H1 (cell line): ENCODE measurements at regions not wholly inside any gene's neighbourhood (a gene's known extent, or its start where the extent isn't known, plus 50 kb on each side); places are given as distances from the start of the nearest gene placed in this dataset.

ENCODE experiments used
- CTCF ChIA-PET: fragments of 300-600 bp; sonication (Branson Sonifier 250); formaldehyde crosslinking; loops from one replicate; lab custom pipeline; 2021; ENCODE audit not compliant: partially characterized antibody; lab: Charles Lee
- POLR2A ChIA-PET: fragments of 300-600 bp; sonication (Branson Sonifier 250); formaldehyde crosslinking; loops from one replicate; lab custom pipeline; 2021; ENCODE audit warnings: inconsistent platforms; ENCODE audit not compliant: partially characterized antibody; lab: Charles Lee
- DNase-seq, 2 experiments: peaks; one replicate each; pipeline versions ENCODE4 v3.0.0 to v3.0.0-alpha.2; 2010 to 2022; ENCODE audit warnings: low spot score in 2 of 2, low read depth in 1 of 2, mixed read lengths in 1 of 2
- FAIRE-seq: peaks from 2 replicates; lab custom pipeline; 2011; peaks lifted over from hg19 to GRCh38; lab: Jason Lieb, UNC
- H2AFZ ChIP-seq: 2 replicates; pipeline ENCODE4 v1.8.1; 2012; ENCODE audit warnings: low read length, inconsistent platforms
- H2AK5ac ChIP-seq: 2 replicates; pipeline ENCODE4 v1.6.1; 2013; ENCODE audit warnings: low read depth, low read length
- H2BK120ac ChIP-seq: replicated peaks from 2 replicates; pipeline ENCODE3; 2013; ENCODE audit warnings: low read depth, low read length, inconsistent platforms
- H2BK12ac ChIP-seq: 2 replicates; pipeline ENCODE4 v1.6.1; 2013; ENCODE audit warnings: low read depth, low read length
- H2BK15ac ChIP-seq: 2 replicates; pipeline ENCODE4 v1.6.1; 2013; ENCODE audit warnings: low read length
- H2BK20ac ChIP-seq: 2 replicates; pipeline ENCODE4 v1.6.1; 2013; ENCODE audit warnings: low read length
- H2BK5ac ChIP-seq: 2 replicates; pipeline ENCODE4 v1.6.1; 2013; ENCODE audit warnings: low read depth, low read length
- H3K14ac ChIP-seq: 2 replicates; pipeline ENCODE4 v1.6.1; 2013; ENCODE audit warnings: inconsistent platforms; ENCODE audit not compliant: insufficient read length
- H3K18ac ChIP-seq: 2 replicates; pipeline ENCODE4 v1.6.1; 2013; ENCODE audit warnings: low read length; ENCODE audit errors: extremely low read depth
- H3K23ac ChIP-seq: 2 replicates; pipeline ENCODE4 v1.6.1; 2013; ENCODE audit warnings: inconsistent platforms; ENCODE audit not compliant: insufficient read length
- H3K23me2 ChIP-seq: 2 replicates; pipeline ENCODE4 v1.6.1; 2013; ENCODE audit warnings: low read depth, low read length
- H3K27ac ChIP-seq: 2 replicates; pipeline ENCODE4 v1.6.1; 2011; ENCODE audit warnings: low read depth, low read length, inconsistent platforms
- H3K27me3 ChIP-seq, 4 experiments: replicated peaks in 1 of 4; 1 replicate in 1 of 4; 2 replicates in 3 of 4; pipeline versions ENCODE4 v1.6.1 to v1.8.1; 2011 to 2013; ENCODE audit warnings: low read length in 3 of 4, mild to moderate bottlenecking in 3 of 4, inconsistent platforms in 2 of 4, mixed read lengths in 2 of 4, moderate library complexity in 1 of 4; ENCODE audit not compliant: control insufficient read depth in 3 of 4, insufficient read depth in 3 of 4; ENCODE audit errors: extremely low read depth in 1 of 4
- H3K36me3 ChIP-seq, 4 experiments: 2 replicates each; pipeline versions ENCODE4 v1.6.1 to v1.8.1; 2011 to 2013; ENCODE audit warnings: mild to moderate bottlenecking in 4 of 4, low read length in 3 of 4, moderate library complexity in 2 of 4, control low read depth in 1 of 4, inconsistent platforms in 1 of 4; ENCODE audit not compliant: insufficient read depth in 4 of 4, control insufficient read depth in 2 of 4
- H3K4ac ChIP-seq: replicated peaks from 2 replicates; pipeline ENCODE3; 2013; ENCODE audit warnings: low read length, low read depth, mixed read lengths, inconsistent platforms; ENCODE audit not compliant: insufficient read length
- H3K4me1 ChIP-seq, 4 experiments: replicated peaks in 1 of 4; 1 replicate in 1 of 4; 2 replicates in 3 of 4; pipeline versions ENCODE4 v1.6.1 to v1.8.1; 2011 to 2013; ENCODE audit warnings: low read length in 3 of 4, inconsistent platforms in 2 of 4, mixed read lengths in 1 of 4; ENCODE audit not compliant: insufficient read depth in 4 of 4, control insufficient read depth in 3 of 4
- H3K4me2 ChIP-seq, 2 experiments: 2 replicates each; pipeline versions ENCODE4 v1.6.1 to v1.8.1; 2011 to 2013; ENCODE audit warnings: low read depth in 2 of 2, low read length in 2 of 2, control low read depth in 1 of 2, inconsistent platforms in 1 of 2, mild to moderate bottlenecking in 1 of 2; ENCODE audit not compliant: insufficient read depth in 1 of 2
- H3K4me3 ChIP-seq, 4 experiments: fragments of 200-600, 300-600 bp in 1 of 4; sonication (generic), shearing (Covaris generic), sonication (Bioruptor Twin) in 1 of 4; 2 replicates each; pipeline versions ENCODE4 v1.5.1 to v1.8.1; 2011 to 2016; ENCODE audit warnings: low read length in 4 of 4, low read depth in 3 of 4, control low read depth in 2 of 4, inconsistent platforms in 2 of 4, mild to moderate bottlenecking in 2 of 4, mixed read lengths in 1 of 4, moderate library complexity in 1 of 4; ENCODE audit not compliant: insufficient read depth in 2 of 4; ENCODE audit errors: extremely low read depth in 1 of 4
- H3K56ac ChIP-seq: replicated peaks from 2 replicates; pipeline ENCODE3; 2013; ENCODE audit warnings: low read depth, mild to moderate bottlenecking, mixed read lengths, low read length, inconsistent platforms; ENCODE audit not compliant: insufficient read length
- H3K79me1 ChIP-seq: 2 replicates; pipeline ENCODE4 v1.6.1; 2013; ENCODE audit warnings: low read depth, low read length, control low read depth
- H3K79me2 ChIP-seq, 2 experiments: 2 replicates each; pipeline versions ENCODE4 v1.6.1 to v1.8.1; 2012 to 2013; ENCODE audit warnings: low read length in 2 of 2, mild to moderate bottlenecking in 2 of 2, inconsistent platforms in 1 of 2; ENCODE audit not compliant: insufficient read depth in 2 of 2, control insufficient read depth in 1 of 2
- H3K9ac ChIP-seq, 4 experiments: replicated peaks in 1 of 4; 1 replicate in 1 of 4; 2 replicates in 3 of 4; pipeline versions ENCODE4 v1.6.1 to v1.8.1; 2011 to 2013; ENCODE audit warnings: low read depth in 3 of 4, low read length in 3 of 4, control low read depth in 2 of 4, mild to moderate bottlenecking in 2 of 4, moderate library complexity in 2 of 4, inconsistent platforms in 1 of 4; ENCODE audit errors: extremely low read depth in 1 of 4
- H3K9me3 ChIP-seq, 2 experiments: 2 replicates each; pipeline versions ENCODE4 v1.6.1 to v1.8.1; 2012 to 2013; ENCODE audit warnings: mild to moderate bottlenecking in 2 of 2, moderate library complexity in 2 of 2, control low read depth in 1 of 2, inconsistent platforms in 1 of 2, low read depth in 1 of 2, low read length in 1 of 2, mixed read lengths in 1 of 2; ENCODE audit not compliant: insufficient read depth in 2 of 2
- H4K20me1 ChIP-seq, 2 experiments: replicated peaks in 1 of 2; 2 replicates each; pipeline versions ENCODE3 to v1.8.1; 2011 to 2013; ENCODE audit warnings: inconsistent platforms in 2 of 2, low read length in 2 of 2, mild to moderate bottlenecking in 1 of 2; ENCODE audit not compliant: insufficient read depth in 2 of 2, control insufficient read depth in 1 of 2
- H4K5ac ChIP-seq: 2 replicates; pipeline ENCODE4 v1.6.1; 2013; ENCODE audit warnings: low read length, low read depth, mixed read lengths, inconsistent platforms; ENCODE audit not compliant: insufficient read length
- H4K8ac ChIP-seq: 2 replicates; pipeline ENCODE4 v1.8.0; 2013; ENCODE audit warnings: mild to moderate bottlenecking, moderate library complexity, low read length, inconsistent platforms; ENCODE audit not compliant: insufficient read depth; ENCODE audit errors: extremely low read depth
- H4K91ac ChIP-seq: replicated peaks from 2 replicates; pipeline ENCODE3; 2013; ENCODE audit warnings: low read length, mixed read lengths, inconsistent platforms; ENCODE audit not compliant: insufficient read length
- NANOG ChIP-seq: IDR thresholded peaks from 2 replicates; pipeline ENCODE4 v1.6.1; 2011; ENCODE audit warnings: low read length, low read depth, mild to moderate bottlenecking, inconsistent platforms; ENCODE audit not compliant: insufficient read depth, poor library complexity, severe bottlenecking
- RAD21 ChIP-seq, 2 experiments: IDR thresholded peaks in 1 of 2; conservative IDR thresholded peaks in 1 of 2; 2 replicates each; pipeline ENCODE4 v1.6.1; 2011; ENCODE audit warnings: low read depth in 2 of 2, low read length in 2 of 2, improper control_type of control experiment in 1 of 2, inconsistent platforms in 1 of 2, mild to moderate bottlenecking in 1 of 2, moderate library complexity in 1 of 2

DNA sequence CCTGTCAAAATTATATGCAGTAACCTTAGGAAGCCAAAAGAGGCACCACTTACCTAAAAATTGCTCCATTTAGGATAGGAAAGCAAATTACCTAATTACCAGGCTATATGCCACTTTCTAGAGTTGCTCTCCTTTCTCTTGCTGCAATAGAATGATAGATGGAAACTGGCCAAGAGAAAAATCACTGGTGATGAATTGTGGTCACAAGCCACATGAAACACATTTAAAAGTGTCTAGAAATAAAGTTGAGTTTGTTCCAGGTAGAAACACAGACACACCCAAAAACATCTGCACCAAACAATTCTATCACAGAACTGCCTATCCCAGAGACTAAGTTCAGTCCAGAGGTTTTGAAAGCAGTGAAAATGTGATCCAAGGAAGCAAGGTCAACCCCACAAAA, 337.7 kb downstream of the PCDH19 start:
- no peak overlapping the region for H3K4ac ChIP-seq
- H3K23ac ChIP-seq: no peak overlapping the region
- CTCF ChIA-PET: interaction anchor here (0.5 to 1.8 kb wide), 2 partner anchors 341 to 497 kb away, joined by 3 to 6 read pairs; no protein-coding TSS in a partner anchor
- no peaks in the 10 kb centered on the region for H3K79me2 ChIP-seq
- no peak overlapping the region for H3K14ac ChIP-seq
- no peak overlapping the region for H4K5ac ChIP-seq
- no peak overlapping the region for H2AK5ac ChIP-seq
- FAIRE-seq (no peak), DNase-seq (no peak)
- H4K91ac ChIP-seq: no peak overlapping the region
- no peaks in the 10 kb centered on the region for H3K36me3 ChIP-seq
- no peak overlapping the region for H3K9ac ChIP-seq
- no peaks in the 10 kb centered on the region for H3K79me1 ChIP-seq
- no peak overlapping the region for H2BK15ac ChIP-seq
- no peaks in the 10 kb centered on the region for H3K9me3 ChIP-seq
- no peak overlapping the region for H2BK12ac ChIP-seq
- POLR2A ChIA-PET: no interaction called here
- H2BK120ac ChIP-seq: no peak overlapping the region
- H3K27me3 ChIP-seq: no peaks in the 10 kb centered on the region
- H2AFZ ChIP-seq: no peak overlapping the region
- no peaks in the 10 kb centered on the region for H3K4me1 ChIP-seq
- no peak overlapping the region for H2BK5ac ChIP-seq
- H3K4me3 ChIP-seq: no peak overlapping the region
- H4K20me1 ChIP-seq: no peaks in the 10 kb centered on the region
- no peak overlapping the region for H3K18ac ChIP-seq
- H3K23me2 ChIP-seq: no peaks in the 10 kb centered on the region
- H3K4me2 ChIP-seq: no peak overlapping the region
- no peak overlapping the region for H4K8ac ChIP-seq
- H3K27ac ChIP-seq: no peak overlapping the region
- no peak overlapping the region for H2BK20ac ChIP-seq
- H3K56ac ChIP-seq: no peak overlapping the region
- peak; percentile 13 to 30; a peak in 2 of 4 replicates for TF ChIP-seq RAD21 (IDR thresholded peaks at IDR 0.05 in 1 of 2, conservative IDR thresholded peaks at IDR 0.05 in 1 of 2; ENCODE audit: low read depth in 2 of 2, low read length in 2 of 2)
- TF ChIP-seq NANOG: no peak
